Mesenchymal stem cell (in vitro differentiated cells and primary cell): ENCODE measurements at regions not wholly inside any gene's neighbourhood (a gene's known extent, or its start where the extent isn't known, plus 50 kb on each side); places are given as distances from the start of the nearest gene placed in this dataset.

Experiments used
- DNase-seq: peaks from one replicate; pipeline ENCODE4 v3.0.0-alpha.2; 2013
- H2AFZ ChIP-seq: one replicate; pipeline ENCODE4 v1.6.1; 2013; ENCODE audit warnings: low read depth, mild to moderate bottlenecking, control low read depth, inconsistent platforms, low read length, moderate library complexity
- H2AK5ac ChIP-seq: 2 replicates; pipeline ENCODE4 v1.6.1; 2013; ENCODE audit warnings: low read length, moderate library complexity, mild to moderate bottlenecking, inconsistent platforms; ENCODE audit not compliant: severe bottlenecking
- H2BK120ac ChIP-seq: one replicate; pipeline ENCODE4 v1.6.1; 2013; ENCODE audit warnings: low read depth, mild to moderate bottlenecking, inconsistent platforms, low read length, moderate library complexity
- H2BK12ac ChIP-seq, 2 experiments: one replicate each; pipeline ENCODE4 v1.6.1; 2013; ENCODE audit warnings: inconsistent platforms in 2 of 2, low read length in 2 of 2, mild to moderate bottlenecking in 2 of 2, moderate library complexity in 2 of 2, control low read depth in 1 of 2
- H2BK15ac ChIP-seq: one replicate; pipeline ENCODE4 v1.6.1; 2013; ENCODE audit warnings: mild to moderate bottlenecking, low read depth, inconsistent platforms; ENCODE audit not compliant: poor library complexity, severe bottlenecking
- H2BK5ac ChIP-seq: 2 replicates; pipeline ENCODE4 v1.6.1; 2013; ENCODE audit warnings: low read depth, mild to moderate bottlenecking, low read length, control low read depth, inconsistent platforms; ENCODE audit not compliant: poor library complexity, severe bottlenecking
- H3K14ac ChIP-seq, 2 experiments: one replicate each; pipeline ENCODE4 v1.6.1; 2013; ENCODE audit warnings: inconsistent platforms in 2 of 2, low read length in 2 of 2, control low read depth in 1 of 2, mild to moderate bottlenecking in 1 of 2, moderate library complexity in 1 of 2
- H3K18ac ChIP-seq, 2 experiments: one replicate each; pipeline ENCODE4 v1.6.1; 2013; ENCODE audit warnings: inconsistent platforms in 2 of 2, low read length in 2 of 2, control low read depth in 1 of 2, low read depth in 1 of 2, mild to moderate bottlenecking in 1 of 2
- H3K23ac ChIP-seq, 2 experiments: one replicate each; pipeline ENCODE4 v1.6.1; 2013; ENCODE audit warnings: inconsistent platforms in 2 of 2, low read length in 2 of 2, mild to moderate bottlenecking in 2 of 2, moderate library complexity in 2 of 2, control low read depth in 1 of 2
- H3K27ac ChIP-seq: 2 replicates; pipeline ENCODE4 v1.5.1; 2013; ENCODE audit warnings: mild to moderate bottlenecking, moderate library complexity, low read length, control low read depth, inconsistent platforms; ENCODE audit not compliant: poor library complexity, severe bottlenecking
- H3K27me3 ChIP-seq, 2 experiments: 2 replicates each; pipeline versions ENCODE4 v1.6.1 to v1.7.0; 2013; ENCODE audit warnings: low read length in 2 of 2, mild to moderate bottlenecking in 2 of 2, moderate library complexity in 2 of 2, control low read depth in 1 of 2, inconsistent platforms in 1 of 2; ENCODE audit not compliant: control insufficient read depth in 1 of 2, insufficient read depth in 1 of 2
- H3K36me3 ChIP-seq, 2 experiments: 2 replicates each; pipeline versions ENCODE4 v1.6.1 to v1.7.0; 2013; ENCODE audit warnings: low read length in 2 of 2, control low read depth in 1 of 2, inconsistent platforms in 1 of 2, low read depth in 1 of 2, mild to moderate bottlenecking in 1 of 2; ENCODE audit not compliant: insufficient read depth in 2 of 2, control insufficient read depth in 1 of 2
- H3K4ac ChIP-seq, 2 experiments: one replicate each; pipeline ENCODE4 v1.6.1; 2013; ENCODE audit warnings: inconsistent platforms in 2 of 2, low read length in 2 of 2, mild to moderate bottlenecking in 2 of 2, moderate library complexity in 2 of 2, control low read depth in 1 of 2, low read depth in 1 of 2
- H3K4me1 ChIP-seq: 2 replicates; pipeline ENCODE4 v1.6.1; 2013; ENCODE audit warnings: low read depth, low read length, control low read depth; ENCODE audit not compliant: control insufficient read depth, insufficient read depth
- H3K4me2 ChIP-seq: 2 replicates; pipeline ENCODE4 v1.6.1; 2013; ENCODE audit warnings: low read length, mild to moderate bottlenecking, inconsistent platforms; ENCODE audit not compliant: poor library complexity, severe bottlenecking
- H3K4me3 ChIP-seq, 2 experiments: 2 replicates each; pipeline versions ENCODE4 v1.5.1 to v1.7.0; 2013; ENCODE audit warnings: low read length in 2 of 2, mild to moderate bottlenecking in 2 of 2, control low read depth in 1 of 2, low read depth in 1 of 2; ENCODE audit not compliant: insufficient read depth in 1 of 2
- H3K79me1 ChIP-seq: replicated peaks from 2 replicates; pipeline ENCODE4 v1.6.1; 2013; ENCODE audit warnings: mild to moderate bottlenecking, control low read depth, low read length, inconsistent platforms; ENCODE audit not compliant: poor library complexity, severe bottlenecking
- H3K9ac ChIP-seq: 2 replicates; pipeline ENCODE4 v1.7.0; 2013; ENCODE audit warnings: mild to moderate bottlenecking, low read length, moderate library complexity
- H3K9me3 ChIP-seq: 2 replicates; pipeline ENCODE4 v1.7.0; 2013; ENCODE audit warnings: mild to moderate bottlenecking, low read length; ENCODE audit not compliant: control insufficient read depth
- H4K8ac ChIP-seq: one replicate; pipeline ENCODE4 v1.6.1; 2013; ENCODE audit warnings: inconsistent platforms, mild to moderate bottlenecking, low read length, moderate library complexity
- H4K91ac ChIP-seq: one replicate; pipeline ENCODE4 v1.6.1; 2013; ENCODE audit warnings: mild to moderate bottlenecking, low read length, inconsistent platforms
- WGBS: methylation state at CpG from one replicate; pipeline ENCODE4 v1.1.7; 2013; ENCODE audit warnings: mixed read lengths; 5-methylcytosine and 5-hydroxymethylcytosine counted together

GRCh38 chr1:242784807-242785206 is 260.3 kb upstream of the PLD5 start:
- no peaks in the 10 kb centered on the region for H3K9me3 ChIP-seq
- no peak overlapping the region for H3K18ac ChIP-seq
- no peak overlapping the region for H2BK15ac ChIP-seq
- no peaks in the 10 kb centered on the region for H3K4me1 ChIP-seq
- H2AFZ ChIP-seq: no peak overlapping the region
- no peaks in the 10 kb centered on the region for H3K27me3 ChIP-seq
- H3K9ac ChIP-seq: no peak overlapping the region
- H3K36me3 ChIP-seq: no peaks in the 10 kb centered on the region
- no peak overlapping the region for H4K8ac ChIP-seq
- 69% methylated on average over 5 of the region's 7 CpGs for WGBS
- no peak overlapping the region for H3K27ac ChIP-seq
- H3K79me1 ChIP-seq: no peaks in the 10 kb centered on the region
- no peak overlapping the region for H2AK5ac ChIP-seq
- H2BK12ac ChIP-seq: no peak overlapping the region
- no peak overlapping the region for H3K4me3 ChIP-seq
- no peak overlapping the region for H2BK120ac ChIP-seq
- no peak overlapping the region for H3K23ac ChIP-seq
- H2BK5ac ChIP-seq: no peak overlapping the region
- DNase-seq: no peak
- no peak overlapping the region for H3K4me2 ChIP-seq
- no peak overlapping the region for H3K4ac ChIP-seq
- no peak overlapping the region for H3K14ac ChIP-seq
- no peak overlapping the region for H4K91ac ChIP-seq

- Histone ChIP-seq H4K91ac (no peak overlapping the region), H2AK5ac (no peak overlapping the region), H3K4ac (no peak overlapping the region), H3K4me3 (no peak overlapping the region), H3K4me2 (no peak overlapping the region), H3K36me3 (no peaks in the 10 kb centered on the region), H2BK5ac (no peak overlapping the region), H3K79me1 (no peaks in the 10 kb centered on the region), H3K27ac (no peak overlapping the region), H3K27me3 (no peaks in the 10 kb centered on the region), H3K23ac (no peak overlapping the region), H2BK120ac (no peak overlapping the region), H2BK15ac (no peak overlapping the region), H4K8ac (no peak overlapping the region), H3K4me1 (no peaks in the 10 kb centered on the region), H2AFZ (no peak overlapping the region), H3K9me3 (no peaks in the 10 kb centered on the region), H3K14ac (no peak overlapping the region), H3K18ac (no peak overlapping the region), H2BK12ac (no peak overlapping the region), H3K9ac (no peak overlapping the region)
- 92% methylated on average over 4 of the region's 4 CpGs for WGBS
- no peak for DNase-seq
Observed at GRCh38 chr1:242784084-242784483, 259.6 kb upstream of the PLD5 start.

DNA sequence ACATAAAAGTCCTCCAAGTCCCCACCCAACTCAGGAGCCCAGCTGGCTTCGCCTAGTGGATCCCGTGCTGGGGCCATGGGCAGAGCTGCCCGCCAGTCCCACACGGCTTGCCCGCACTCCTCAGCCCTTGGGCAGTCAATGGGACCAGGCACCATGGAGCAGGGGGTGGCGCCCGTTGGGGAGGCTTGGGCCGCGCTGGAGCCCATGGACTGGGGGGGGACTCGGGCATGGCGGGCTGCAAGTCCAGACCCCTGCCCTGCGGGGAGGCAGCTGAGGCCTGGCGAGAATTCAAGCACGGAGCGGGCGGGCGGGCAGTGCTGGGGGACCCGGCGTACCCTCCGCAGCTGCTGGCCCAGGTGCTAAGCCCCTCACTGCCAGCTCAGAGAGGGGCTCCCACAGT is 249.8 kb upstream of the PLD5 start:
- H2BK12ac ChIP-seq: no peak overlapping the region
- H3K27me3 ChIP-seq: no peaks in the 10 kb centered on the region
- no peaks in the 10 kb centered on the region for H3K4me1 ChIP-seq
- H3K23ac ChIP-seq: no peak overlapping the region
- no peak overlapping the region for H2BK120ac ChIP-seq
- H3K79me1 ChIP-seq: no peaks in the 10 kb centered on the region
- no peak overlapping the region for H3K4me2 ChIP-seq
- no peak overlapping the region for H2BK15ac ChIP-seq
- H3K14ac ChIP-seq: no peak overlapping the region
- no peak overlapping the region for H3K9ac ChIP-seq
- H4K91ac ChIP-seq: no peak overlapping the region
- no peak overlapping the region for H2BK5ac ChIP-seq
- no peak overlapping the region for H4K8ac ChIP-seq
- H3K4ac ChIP-seq: no peak overlapping the region
- H3K4me3 ChIP-seq: no peak overlapping the region
- H3K27ac ChIP-seq: no peak overlapping the region
- no peak overlapping the region for H3K18ac ChIP-seq
- H2AFZ ChIP-seq: no peak overlapping the region
- H3K9me3 ChIP-seq: peaks cover 4% of the 10 kb centered on the region
- 89% methylated on average over 20 of the region's 20 CpGs for WGBS
- H2AK5ac ChIP-seq: no peak overlapping the region
- no peak for DNase-seq
- no peaks in the 10 kb centered on the region for H3K36me3 ChIP-seq

DNA sequence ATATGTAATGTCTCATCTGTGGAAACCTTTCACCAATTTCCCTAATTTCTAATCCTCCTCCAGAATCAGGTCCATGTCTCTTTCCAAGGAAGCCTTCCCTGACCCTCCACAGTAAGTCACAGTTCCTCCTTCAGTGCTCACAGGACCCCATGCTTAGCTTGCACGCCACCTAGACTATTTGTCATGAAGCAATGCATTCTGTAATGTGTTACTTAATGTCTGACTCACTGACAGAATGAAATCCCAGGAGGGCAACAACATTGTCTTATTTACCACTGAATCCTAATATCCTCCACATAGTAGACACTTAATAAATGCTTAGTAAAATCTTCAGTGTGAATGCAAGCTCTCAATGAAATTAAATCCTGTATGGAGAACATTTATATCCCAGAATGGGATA is 245.9 kb upstream of the PLD5 start:
- Histone ChIP-seq H2BK5ac (no peak overlapping the region), H3K14ac (no peak overlapping the region), H4K91ac (no peak overlapping the region), H3K79me1 (no peaks in the 10 kb centered on the region), H3K4me1 (no peaks in the 10 kb centered on the region), H2BK15ac (no peak overlapping the region), H3K23ac (no peak overlapping the region), H3K4me3 (no peak overlapping the region), H3K9ac (no peak overlapping the region), H2AFZ (no peak overlapping the region), H3K4ac (no peak overlapping the region), H3K36me3 (no peaks in the 10 kb centered on the region), H4K8ac (no peak overlapping the region), H2BK12ac (no peak overlapping the region), H2AK5ac (no peak overlapping the region), H3K27me3 (no peaks in the 10 kb centered on the region), H3K4me2 (no peak overlapping the region), H3K27ac (no peak overlapping the region), H3K9me3 (peaks cover 4% of the 10 kb centered on the region), H2BK120ac (no peak overlapping the region), H3K18ac (no peak overlapping the region)
- DNase-seq: no peak
- WGBS: no CpG with 5 or more reads among the region's 1 CpG
